ENCODE measurements at regions not wholly inside any gene's neighbourhood (a gene's known extent, or its start where the extent isn't known, plus 50 kb on each side); places are given as distances from the start of the nearest gene placed in this dataset.
"Not testable (repeated sequence)": the region's sequence is repeated elsewhere in the genome, so short reads cannot be mapped to it uniquely, and the experiment has no call there.

DNA sequence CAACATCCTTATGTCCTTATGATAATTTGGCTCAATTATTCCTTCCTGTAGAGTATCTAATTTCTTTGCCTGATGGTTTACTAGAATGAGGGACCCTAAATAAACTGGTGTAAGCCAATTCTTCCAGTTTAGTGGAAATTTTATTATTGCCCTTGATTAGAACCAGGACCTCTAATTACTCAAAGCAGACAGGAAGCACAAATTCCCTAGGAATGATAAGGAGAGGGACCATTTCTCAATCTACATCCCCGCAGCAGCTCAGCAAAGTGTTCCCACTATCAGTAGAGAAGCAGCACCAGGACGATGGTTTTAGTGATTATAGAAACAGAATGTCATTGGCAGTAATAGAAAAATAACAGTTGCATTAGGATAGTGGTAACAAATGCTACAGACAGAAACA lies 97.1 kb downstream of the PLPPR4 start:
- DNase-seq (ENCODE audit: low read depth), result no peak

DNA sequence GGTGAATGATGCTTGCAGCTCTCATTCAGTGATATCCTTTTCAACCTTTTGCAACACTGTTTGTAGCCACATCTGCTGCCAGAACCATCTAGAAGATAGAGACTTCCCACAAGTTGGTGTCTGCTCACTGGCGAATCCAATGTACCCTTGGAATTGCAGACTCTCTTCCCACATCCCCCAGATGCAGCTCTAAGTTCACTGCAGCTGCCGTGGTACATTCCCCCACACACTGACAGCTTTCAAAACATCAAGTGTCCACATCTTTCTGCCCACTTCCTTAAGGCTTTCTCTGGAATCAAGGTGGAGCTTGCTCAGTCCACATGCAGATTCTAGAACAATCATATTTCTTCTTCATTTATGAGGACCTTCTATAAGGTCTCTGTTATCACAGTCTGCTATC lies 99.2 kb downstream of the PLPPR4 start:
- no peak for DNase-seq (ENCODE audit: low read depth)

DNA sequence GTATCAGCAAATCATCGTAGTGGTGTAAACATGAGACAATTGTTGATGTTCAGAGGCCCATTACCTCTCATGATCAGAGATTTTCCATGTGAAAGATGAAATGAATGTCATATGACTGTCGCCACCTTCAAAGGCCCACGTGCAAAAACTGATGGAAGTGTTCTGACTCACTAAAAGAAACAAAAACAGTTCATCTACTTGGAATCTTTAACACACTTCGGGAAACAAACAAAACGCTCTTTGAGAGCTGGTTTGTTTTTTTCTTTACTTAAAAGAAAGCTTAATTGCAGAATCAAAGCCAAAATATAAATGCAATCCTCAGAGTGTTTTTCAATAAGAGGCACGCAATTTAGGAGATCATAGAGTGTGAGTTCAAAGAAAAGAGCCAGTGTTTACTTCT lies 100.8 kb downstream of the PLPPR4 start:
- DNase-seq (ENCODE audit: low read depth), result no peak

DNA sequence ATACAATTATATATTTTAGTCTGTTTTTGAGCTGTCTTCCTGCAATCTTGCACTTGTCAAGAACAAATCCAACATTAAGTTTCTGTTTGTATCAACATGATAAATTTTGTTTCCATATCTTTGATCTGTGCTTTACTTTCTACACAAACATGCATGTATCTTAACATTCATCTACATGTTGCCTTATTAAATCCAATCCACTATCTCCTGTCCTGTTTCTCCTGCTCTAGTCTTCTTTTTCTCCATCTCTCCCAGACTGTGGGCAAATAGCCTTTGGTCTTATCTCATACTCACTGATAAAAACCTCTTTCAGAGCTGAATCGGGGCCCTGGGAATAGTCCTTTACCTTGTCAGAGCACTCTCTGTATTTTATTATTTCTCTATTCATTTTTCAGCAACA lies 101.3 kb downstream of the PLPPR4 start:
- DNase-seq (ENCODE audit: low read depth), result no peak

DNA sequence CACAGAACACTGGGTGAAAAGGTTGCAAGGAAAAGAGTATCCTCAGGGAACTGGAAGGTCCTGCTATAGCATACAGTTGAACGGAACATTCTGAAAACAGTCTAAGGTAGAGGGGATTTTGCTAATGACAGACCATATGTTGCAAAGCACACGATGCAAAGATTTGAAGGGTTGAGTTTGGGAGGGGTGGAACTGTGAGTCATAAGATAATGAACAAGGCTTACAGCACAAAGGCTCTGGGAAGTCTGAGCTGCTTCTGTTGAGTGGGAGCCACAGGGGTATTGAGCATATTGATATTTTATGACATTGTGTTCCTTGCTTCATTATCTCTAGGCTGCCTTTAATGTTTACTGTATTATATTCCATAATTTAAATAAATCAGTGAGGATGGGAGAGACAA lies 104.9 kb downstream of the PLPPR4 start:
- no peak for DNase-seq (ENCODE audit: low read depth)

DNA sequence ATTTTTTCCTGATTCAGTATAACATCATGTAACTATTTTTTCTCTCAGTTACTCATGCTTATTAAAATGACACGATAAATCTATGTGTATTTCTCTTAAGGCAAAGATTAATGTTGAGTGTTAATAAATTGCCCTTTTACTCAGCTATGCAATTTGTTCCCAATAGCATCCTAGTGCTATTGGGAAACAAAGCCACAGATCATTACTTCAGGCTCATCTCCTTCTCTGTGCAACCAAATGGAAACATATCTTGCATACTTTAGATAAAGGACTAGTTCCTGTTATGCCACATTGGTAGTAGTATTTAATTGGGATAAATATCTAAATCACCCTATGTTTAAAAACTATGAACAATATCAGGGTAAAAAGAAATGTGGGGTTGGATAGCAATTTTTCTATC lies 106.2 kb downstream of the PLPPR4 start:
- DNase-seq (ENCODE audit: low read depth), result peak; percentile 2

DNA sequence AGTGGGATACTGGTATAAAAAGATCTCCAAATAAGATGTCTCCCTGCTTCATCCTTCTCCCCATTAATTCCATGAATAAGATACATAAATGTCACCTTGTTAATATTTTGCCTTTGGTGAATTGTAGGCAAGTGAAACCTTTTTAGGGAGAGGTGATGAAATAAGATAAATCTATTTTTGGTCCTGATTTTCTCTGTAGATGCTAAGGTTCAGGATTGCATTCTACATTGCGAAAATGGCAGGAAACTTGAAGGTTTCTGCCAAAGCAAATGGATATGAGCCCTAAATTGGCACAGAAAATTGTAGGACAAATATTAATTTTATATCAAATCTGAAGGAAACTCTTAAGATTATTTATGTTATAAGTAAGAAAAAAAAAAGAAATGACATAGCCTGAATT lies 107.1 kb downstream of the PLPPR4 start:
- DNase-seq (ENCODE audit: low read depth), result no peak

DNA sequence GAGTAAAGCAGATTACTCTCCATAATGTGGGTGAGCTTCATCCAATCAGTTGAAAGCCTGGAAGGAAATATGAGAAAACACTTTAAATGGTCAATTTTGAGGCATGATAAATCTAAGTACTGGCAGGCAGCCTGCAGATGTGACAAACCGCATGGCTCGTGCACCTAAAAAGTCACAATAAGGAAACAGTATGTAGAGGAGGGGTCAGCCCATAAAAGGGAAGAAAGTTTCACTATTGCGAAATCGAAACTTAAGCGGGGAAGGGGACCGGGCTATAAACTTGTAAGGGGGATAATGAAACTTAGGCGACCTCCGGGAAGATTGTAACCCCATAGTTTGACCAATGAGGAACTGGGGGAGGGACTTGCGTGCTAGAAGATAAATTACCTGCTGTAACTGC lies 109.8 kb downstream of the PLPPR4 start:
- DNase-seq (ENCODE audit: low read depth), result no peak

DNA sequence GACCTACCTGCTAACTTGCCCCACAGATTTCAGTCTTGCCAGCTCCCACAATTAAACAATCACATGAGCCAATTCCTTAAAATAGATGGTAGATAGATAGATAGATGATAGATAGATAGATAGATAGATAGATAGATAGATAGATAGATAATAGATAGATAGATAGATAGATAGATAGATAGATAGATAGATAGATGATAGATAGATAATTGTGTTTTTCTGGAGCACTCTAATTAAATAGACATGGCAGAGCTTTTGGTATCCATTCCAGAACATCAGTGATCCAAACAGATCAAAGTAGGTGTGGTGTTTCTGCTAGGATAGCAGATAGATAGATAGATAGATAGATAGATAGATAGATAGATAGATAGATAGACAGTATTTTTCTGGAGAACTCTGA lies 110.4 kb downstream of the PLPPR4 start:
- DNase-seq (ENCODE audit: low read depth), result not testable (repeated sequence)

DNA sequence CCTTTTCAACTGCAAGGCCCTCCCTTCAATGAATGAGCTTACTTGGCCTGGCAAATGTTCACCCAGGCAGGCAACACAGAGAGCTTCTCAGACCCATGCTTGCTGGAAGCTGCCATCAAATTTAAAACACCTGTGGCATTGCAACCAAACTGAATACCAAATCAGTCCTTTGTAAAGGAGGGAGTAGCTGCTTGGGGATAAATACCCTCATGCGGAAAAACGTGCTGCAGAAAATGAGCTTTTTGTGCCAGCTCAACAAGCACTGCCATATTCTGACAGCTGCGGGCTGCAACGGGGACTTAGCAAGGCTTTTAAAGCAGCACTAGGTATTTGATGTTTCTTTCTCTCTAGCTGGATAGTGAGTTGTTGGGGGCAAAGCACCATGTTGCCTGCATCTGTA lies 119.7 kb downstream of the PLPPR4 start:
- DNase-seq (ENCODE audit: low read depth), result no peak

DNA sequence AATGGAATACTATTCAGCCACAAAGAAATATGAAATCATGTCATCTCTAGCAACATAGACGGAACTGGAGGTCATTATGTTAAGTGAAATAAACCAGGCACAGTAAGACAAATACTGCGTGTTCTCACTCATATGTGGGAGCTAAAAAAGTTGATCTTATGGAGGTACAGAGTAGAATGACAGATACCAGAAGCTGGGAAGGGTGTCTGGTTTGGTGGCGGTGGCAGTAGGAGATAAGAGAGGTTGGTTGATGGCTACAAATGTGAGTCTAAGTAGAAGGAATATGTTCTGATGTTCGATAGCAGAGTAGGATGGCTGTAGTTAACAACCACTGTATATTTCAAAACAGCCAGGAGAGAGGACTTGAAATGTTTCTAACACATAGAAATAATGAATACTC lies 121.6 kb downstream of the PLPPR4 start:
- DNase-seq (ENCODE audit: low read depth), result no peak

DNA sequence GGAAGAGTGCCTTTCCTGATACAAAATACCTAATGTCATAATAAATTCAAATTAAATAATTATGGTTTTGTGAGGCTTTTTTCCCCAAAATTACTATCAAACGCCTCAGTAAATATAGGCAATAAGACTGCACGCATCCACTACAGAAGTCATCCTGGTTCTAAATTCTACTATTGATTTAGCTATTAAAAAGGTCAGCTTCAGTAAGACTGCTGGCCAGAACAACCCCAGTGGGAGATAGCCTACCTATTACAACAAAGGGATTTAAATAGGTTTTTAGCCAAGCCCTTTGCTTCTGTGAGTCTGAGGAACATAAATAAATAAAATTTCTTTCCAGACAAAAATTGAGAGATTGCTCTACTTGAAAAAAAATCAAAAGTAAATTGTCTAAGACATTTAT lies 132.1 kb downstream of the PLPPR4 start:
- DNase-seq (ENCODE audit: low read depth), result no peak

DNA sequence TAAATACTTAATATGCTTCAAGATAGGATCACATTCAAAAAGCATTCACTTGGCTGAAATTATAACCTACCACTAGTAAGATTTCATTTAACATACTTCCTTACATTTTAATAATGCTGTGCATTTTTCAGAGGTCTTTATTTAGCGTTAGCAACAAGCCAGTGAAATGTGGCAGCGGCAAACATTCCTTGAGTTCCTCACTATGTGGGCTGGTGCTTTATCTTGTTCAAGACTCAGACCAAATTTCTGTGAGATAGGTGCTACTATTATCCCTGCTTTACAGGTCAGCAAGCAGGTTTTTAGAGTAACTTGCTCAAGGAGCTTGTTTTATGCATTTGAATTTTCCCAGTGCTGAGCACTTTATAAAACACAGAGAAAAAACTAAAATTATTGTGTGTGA lies 132.7 kb downstream of the PLPPR4 start:
- DNase-seq (ENCODE audit: low read depth), result peak; percentile 11

DNA sequence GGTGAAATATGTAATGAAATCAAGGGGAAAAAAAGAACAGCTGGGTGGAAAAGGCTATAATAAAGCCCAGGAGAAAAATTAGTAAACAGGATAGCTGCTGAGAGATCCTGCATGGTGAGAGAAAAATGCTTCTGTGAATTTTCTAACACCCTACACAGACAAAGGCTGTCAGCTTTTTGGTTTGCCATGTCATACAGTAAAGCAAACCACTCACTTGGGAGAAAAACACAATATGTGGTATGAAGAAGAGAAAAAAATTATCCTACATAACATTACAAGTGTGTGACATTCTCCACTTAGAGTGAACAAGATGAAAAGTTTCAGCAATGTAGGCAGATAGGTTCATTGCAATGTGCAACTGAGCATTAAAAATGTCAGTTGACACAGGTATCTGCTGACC lies 133.6 kb downstream of the PLPPR4 start:
- DNase-seq (ENCODE audit: low read depth), result no peak

DNA sequence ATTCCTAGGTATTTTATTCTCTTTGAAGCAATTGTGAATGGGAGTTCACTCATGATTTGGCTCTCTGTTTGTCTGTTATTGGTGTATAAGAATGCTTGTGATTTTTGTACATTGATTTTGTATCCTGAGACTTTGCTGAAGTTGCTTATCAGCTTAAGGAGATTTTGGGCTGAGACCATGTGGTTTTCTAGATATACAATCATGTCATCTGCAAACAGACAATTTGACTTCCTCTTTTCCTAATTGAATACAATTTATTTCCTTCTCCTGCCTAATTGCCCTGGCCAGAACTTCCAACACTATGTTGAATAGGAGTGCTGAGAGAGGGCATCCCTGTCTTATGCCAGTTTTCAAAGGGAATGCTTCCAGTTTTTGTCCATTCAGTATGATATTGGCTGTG lies 137.3 kb downstream of the PLPPR4 start:
- not testable (repeated sequence) for DNase-seq (ENCODE audit: low read depth)

DNA sequence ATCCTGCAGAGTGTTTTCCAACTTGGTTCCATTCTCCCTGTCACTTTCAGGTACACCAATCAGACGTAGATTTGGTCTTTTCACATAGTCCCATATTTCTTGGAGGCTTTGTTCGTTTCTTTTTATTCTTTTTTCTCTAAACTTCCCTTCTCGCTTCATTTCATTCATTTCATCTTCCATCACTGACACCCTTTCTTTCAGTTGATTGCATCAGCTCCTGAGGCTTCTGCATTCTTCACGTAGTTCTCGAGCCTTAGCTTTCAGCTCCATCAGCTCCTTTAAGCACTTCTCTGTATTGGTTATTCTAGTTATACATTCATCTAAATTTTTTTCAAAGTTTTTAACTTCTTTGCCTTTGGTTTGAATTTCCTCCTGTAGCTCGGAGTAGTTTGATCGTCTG lies 140.1 kb downstream of the PLPPR4 start:
- not testable (repeated sequence) for DNase-seq (ENCODE audit: low read depth)

DNA sequence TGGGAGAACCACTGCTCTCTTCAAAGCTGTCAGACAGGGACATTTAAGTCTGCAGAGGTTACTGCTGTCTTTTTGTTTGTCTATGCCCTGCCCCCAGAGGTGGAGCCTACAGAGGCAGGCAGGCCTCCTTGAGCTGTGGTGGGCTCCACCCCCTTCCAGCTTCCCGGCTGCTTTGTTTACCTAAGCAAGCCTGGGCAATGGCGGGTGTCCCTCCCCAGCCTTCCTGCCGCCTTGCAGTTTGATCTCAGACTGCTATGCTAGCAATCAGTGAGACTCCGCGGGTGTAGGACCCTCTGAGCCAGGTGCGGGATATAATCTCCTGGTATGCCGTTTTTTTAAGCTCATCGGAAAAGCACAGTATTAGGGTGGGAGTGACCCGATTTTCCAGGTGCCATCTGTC lies 141.0 kb downstream of the PLPPR4 start:
- not testable (repeated sequence) for DNase-seq (ENCODE audit: low read depth)

DNA sequence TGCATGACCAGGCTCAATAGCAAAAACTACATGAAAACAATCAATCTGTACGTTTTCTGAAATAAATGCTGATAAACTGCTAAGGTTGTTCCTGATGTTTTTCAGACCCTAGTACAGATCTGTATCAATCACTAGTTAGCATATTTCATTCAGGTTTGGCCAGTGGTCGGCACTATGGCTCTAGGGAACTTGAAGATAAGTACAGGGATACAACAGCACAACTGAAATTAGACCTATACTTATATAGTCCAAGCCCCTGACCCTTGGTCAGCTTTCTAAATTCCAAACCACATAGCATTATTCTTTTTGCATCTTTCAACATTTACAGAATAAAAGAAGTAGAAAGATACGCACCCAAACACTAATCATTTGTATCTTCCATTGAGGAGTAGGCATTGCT lies 142.7 kb downstream of the PLPPR4 start:
- DNase-seq (ENCODE audit: low read depth), result no peak

DNA sequence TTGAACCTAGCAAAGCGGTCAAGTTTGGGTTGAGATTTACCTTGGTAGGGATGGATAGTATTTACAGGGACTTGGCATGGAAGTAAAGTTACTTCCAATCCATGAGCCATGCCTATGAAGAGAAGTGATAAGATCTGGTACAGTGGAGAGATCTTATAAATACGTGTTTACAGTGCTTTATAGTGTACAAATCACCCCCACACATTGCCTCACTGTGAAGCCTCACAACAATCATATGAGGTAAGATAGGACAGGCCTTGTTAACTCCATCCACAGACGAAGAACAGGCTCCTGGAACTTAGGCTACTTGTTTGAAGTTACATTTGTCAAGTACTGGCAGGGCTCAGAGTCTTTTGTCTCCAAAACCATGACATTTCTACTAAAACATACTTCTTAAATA lies 159.8 kb downstream of the PLPPR4 start:
- no peak for DNase-seq (ENCODE audit: low read depth)

DNA sequence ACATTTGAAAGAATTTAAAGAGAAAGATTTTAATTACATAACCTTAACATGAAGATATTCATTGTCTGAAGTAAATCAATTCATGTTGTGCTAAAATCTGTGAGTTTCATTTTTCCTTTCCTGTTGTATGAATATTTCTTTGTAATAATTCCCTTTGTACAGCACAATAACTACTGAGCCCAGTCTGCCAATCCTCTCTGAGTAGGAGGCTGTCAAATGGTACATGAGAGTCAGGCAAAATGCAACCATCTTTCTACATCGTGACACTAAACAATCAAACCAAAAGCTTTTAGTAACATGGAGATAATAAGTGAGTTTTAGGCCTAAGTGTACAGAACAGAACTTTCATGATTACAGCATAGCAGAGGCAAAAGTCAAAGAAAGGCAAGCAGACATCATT lies 165.5 kb downstream of the PLPPR4 start:
- DNase-seq (ENCODE audit: low read depth), result no peak

DNA sequence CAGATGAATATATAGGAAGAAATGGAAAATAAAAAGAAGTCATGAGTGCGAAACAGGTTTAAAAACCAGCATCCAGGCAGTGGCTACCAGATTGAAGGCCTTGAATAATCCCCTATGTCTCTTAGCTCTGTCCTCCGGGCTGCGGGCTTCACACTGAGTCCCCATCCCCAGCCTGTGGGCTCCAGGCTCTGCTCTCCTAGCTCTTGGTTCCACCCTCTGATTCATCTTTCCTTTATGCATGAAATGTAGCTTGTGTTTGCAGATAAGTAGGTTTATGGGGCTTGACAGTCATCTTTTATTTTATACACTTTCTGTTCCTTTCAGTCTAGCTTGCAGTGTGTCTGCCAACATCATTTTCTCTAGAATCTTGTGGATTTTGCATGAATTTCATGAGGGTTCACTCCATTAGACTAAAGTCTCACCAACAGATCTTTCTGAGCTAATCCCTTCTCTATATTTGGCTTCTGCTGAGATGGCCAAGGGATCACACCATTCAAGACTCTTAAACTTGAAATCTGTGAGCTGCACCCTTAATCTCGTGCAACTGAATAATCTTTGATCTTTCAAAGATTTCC lies 174.5 kb downstream of the PLPPR4 start:
- DNase-seq (ENCODE audit: low read depth), result peak; percentile 24

DNA sequence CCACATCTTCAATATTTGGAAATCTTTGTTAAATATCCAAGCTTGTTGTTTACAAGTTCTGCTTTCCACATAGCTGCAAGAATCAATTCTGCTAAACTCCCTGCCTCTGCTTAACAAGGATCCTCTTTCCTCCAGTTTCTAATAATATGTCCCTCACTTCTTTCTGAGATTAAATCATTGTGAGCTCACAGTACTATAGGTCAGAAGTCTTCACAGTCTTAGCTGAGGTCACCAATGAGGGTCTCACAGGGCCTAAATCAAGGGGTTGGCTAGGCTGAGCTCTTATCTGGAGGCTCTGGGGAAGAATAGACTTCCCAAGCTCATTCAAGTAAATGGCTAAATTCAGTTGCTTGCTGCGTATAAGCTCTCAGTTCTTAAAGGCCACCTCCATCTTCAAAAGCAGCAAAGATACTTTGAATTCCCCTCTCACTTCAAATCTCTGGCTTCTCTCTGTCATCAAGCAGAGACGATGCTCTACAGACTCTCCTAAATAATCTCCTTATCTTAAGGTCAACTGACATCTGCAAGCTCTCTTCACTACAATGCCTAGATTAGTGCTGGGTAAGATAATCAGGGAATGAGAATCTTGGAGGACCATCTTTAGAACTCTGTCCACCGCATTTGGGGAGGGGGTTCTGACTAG lies 175.3 kb downstream of the PLPPR4 start:
- DNase-seq (ENCODE audit: low read depth), result peak; percentile 27

DNA sequence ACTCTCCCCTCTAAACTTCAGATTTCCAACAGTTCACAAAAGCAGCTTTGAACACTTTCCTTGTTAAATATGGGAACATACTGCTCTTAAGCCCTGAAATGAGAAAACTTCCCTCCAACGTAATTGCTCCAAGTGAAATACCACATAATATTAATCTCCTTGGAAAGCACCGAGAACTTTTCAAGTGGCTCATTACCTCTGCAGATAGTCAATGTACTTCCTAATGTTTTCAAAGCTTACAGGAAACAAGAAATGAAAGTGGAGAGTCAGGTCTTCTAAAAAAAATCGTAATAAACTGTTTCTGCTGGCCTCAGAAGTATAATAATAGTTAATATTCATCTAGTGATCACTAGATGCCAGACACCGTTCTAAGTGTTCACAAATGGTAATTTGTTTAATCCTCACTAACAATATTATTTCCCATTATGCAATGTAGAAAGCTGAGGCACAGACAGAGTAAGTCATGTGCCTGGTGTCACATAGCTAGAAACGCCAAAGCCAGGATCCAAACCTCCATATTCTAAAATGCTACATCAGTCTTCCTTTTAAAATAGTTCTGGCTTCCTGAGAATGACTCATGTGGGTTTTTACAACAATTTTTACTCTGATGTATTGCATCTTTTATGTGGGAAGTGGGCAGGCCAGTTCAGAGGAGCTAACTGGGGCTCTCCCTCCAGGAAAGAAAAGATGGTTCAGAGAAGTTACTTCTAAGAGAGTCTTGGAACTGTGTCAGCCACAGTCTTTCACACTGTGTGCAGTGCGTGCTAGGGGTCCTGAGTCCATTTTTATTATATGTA lies 177.2 kb downstream of the PLPPR4 start:
- peak; percentile 49 for DNase-seq (ENCODE audit: low read depth)

Data from amniotic epithelial cell (primary cell).